ENCODE measurements at regions not wholly inside any gene's neighbourhood (a gene's known extent, or its start where the extent isn't known, plus 50 kb on each side); places are given as distances from the start of the nearest gene placed in this dataset.

DNA sequence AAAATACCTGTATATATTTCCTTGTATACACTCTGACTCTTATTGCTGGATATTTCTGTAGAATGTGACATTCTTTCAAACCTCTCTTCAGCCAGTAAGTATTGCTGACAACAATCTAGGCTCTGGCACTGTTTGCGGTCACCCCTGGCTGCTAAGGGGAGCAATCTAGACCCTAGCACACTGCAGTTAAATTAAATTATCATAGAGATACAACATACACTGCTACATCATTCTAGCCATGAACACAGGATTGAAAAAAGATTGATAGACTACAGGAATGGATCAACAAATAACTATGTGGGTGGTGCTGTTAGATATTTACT is 108.7 kb upstream of the MEIS2 start:
- WGBS (ENCODE audit: extremely low coverage, insufficient read length, low lambda C conversion rate) = no CpG with 5 or more reads among the region's 1 CpG
- DNase-seq = no peak

More for the DNA sequence above, 108.7 kb upstream of the MEIS2 start:
- H2BK5ac ChIP-seq (ENCODE audit: insufficient read length, low read length) = no peak overlapping the region
- no peak overlapping the region for H2BK20ac ChIP-seq (ENCODE audit: low read depth, low read length, poor library complexity, severe bottlenecking)
- no peak overlapping the region for H3K14ac ChIP-seq (ENCODE audit: insufficient read depth, low read length)
- no peaks in the 10 kb centered on the region for H3K9me3 ChIP-seq (ENCODE audit: control insufficient read depth, low read depth, low read length)
- H3K56ac ChIP-seq (ENCODE audit: insufficient read length, low read depth, low read length) = no peak overlapping the region
- H4K20me1 ChIP-seq (ENCODE audit: control insufficient read depth, insufficient read depth, insufficient read length) = no peaks in the 10 kb centered on the region
- Mint-ChIP-seq H3K36me3 (ENCODE audit: insufficient read depth in 1 of 3, low read depth in 3 of 3) (no peaks in the 10 kb centered on the region), H3K4me3 (no peak overlapping the region), H3K9me3 (peaks cover 0 to 3% of the 10 kb centered on the region in 2 experiments; a peak in 3 of 5 replicates), H3K27ac (no peak overlapping the region), H3K27me3 (ENCODE audit: low read depth) (no peaks in the 10 kb centered on the region), H3K4me1 (no peaks in the 10 kb centered on the region)
- H3K79me2 ChIP-seq (ENCODE audit: insufficient read depth, low read length) = no peaks in the 10 kb centered on the region
- H2BK12ac ChIP-seq (ENCODE audit: insufficient read length, low read depth, low read length) = no peak overlapping the region
- H3K79me1 ChIP-seq (ENCODE audit: insufficient read depth, low read depth, low read length, poor library complexity, severe bottlenecking) = no peaks in the 10 kb centered on the region
- H4K91ac ChIP-seq (ENCODE audit: insufficient read length, low read depth, low read length) = no peak overlapping the region
- H3T11ph ChIP-seq (ENCODE audit: low read length) = no peak overlapping the region
- no peak overlapping the region for H2AFZ ChIP-seq (ENCODE audit: low read length)
- TF ChIP-seq, protein P1, sequence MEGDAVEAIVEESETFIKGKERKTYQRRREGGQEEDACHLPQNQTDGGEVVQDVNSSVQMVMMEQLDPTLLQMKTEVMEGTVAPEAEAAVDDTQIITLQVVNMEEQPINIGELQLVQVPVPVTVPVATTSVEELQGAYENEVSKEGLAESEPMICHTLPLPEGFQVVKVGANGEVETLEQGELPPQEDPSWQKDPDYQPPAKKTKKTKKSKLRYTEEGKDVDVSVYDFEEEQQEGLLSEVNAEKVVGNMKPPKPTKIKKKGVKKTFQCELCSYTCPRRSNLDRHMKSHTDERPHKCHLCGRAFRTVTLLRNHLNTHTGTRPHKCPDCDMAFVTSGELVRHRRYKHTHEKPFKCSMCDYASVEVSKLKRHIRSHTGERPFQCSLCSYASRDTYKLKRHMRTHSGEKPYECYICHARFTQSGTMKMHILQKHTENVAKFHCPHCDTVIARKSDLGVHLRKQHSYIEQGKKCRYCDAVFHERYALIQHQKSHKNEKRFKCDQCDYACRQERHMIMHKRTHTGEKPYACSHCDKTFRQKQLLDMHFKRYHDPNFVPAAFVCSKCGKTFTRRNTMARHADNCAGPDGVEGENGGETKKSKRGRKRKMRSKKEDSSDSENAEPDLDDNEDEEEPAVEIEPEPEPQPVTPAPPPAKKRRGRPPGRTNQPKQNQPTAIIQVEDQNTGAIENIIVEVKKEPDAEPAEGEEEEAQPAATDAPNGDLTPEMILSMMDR (conservative IDR thresholded peaks at IDR 0.05) = no peak
- H3K23ac ChIP-seq (ENCODE audit: insufficient read length, low read depth, low read length) = no peak overlapping the region
- H2AK5ac ChIP-seq (ENCODE audit: insufficient read length, low read length) = no peak overlapping the region
- no peaks in the 10 kb centered on the region for H3K4me1 ChIP-seq (ENCODE audit: insufficient read depth, low read length)
- no peak overlapping the region for H2BK120ac ChIP-seq (ENCODE audit: low read depth, low read length, poor library complexity, severe bottlenecking)
- H3K9ac ChIP-seq (ENCODE audit: extremely low read depth, insufficient read length, low read length) = no peak overlapping the region
- no peak overlapping the region for H3K4me2 ChIP-seq (ENCODE audit: insufficient read depth, insufficient read length, low read length)
- no peaks in the 10 kb centered on the region for H3K27me3 ChIP-seq (ENCODE audit: insufficient read depth, low read length)
- no peak overlapping the region for H4K8ac ChIP-seq (replicated peaks; ENCODE audit: insufficient read length, low read depth, low read length)
- H3K4ac ChIP-seq (ENCODE audit: low read depth, low read length) = no peak overlapping the region
- H2BK15ac ChIP-seq (ENCODE audit: low read depth, low read length) = no peak overlapping the region
- H3K27ac ChIP-seq (ENCODE audit: insufficient read length, low read depth, low read length) = no peak overlapping the region
- no peak overlapping the region for H4K5ac ChIP-seq (ENCODE audit: insufficient read length, low read depth, low read length)
- H3K18ac ChIP-seq (ENCODE audit: insufficient read length, low read depth, low read length) = no peak overlapping the region
- no peaks in the 10 kb centered on the region for H3K23me2 ChIP-seq (ENCODE audit: insufficient read length, low read depth, low read length, poor library complexity, severe bottlenecking)
